Endodermal cell (in vitro differentiated cells): ENCODE measurements at regions not wholly inside any gene's neighbourhood (a gene's known extent, or its start where the extent isn't known, plus 50 kb on each side); places are given as distances from the start of the nearest gene placed in this dataset.

Experiments used
- DNase-seq: peaks from one replicate; pipeline ENCODE4 v3.0.0-alpha.2; 2017
- H3K27ac ChIP-seq: 2 replicates; pipeline ENCODE4 v1.5.1; 2013; ENCODE audit warnings: mild to moderate bottlenecking, low read depth, low read length, moderate library complexity
- H3K27me3 ChIP-seq: 2 replicates; pipeline ENCODE4 v1.6.1; 2013; ENCODE audit warnings: mild to moderate bottlenecking, low read length, moderate library complexity; ENCODE audit not compliant: insufficient read depth, control insufficient read depth, poor library complexity, severe bottlenecking
- H3K36me3 ChIP-seq: 2 replicates; pipeline ENCODE4 v1.7.0; 2013; ENCODE audit warnings: mild to moderate bottlenecking, low read length, moderate library complexity; ENCODE audit not compliant: control insufficient read depth, insufficient read depth
- H3K4me1 ChIP-seq: one replicate; pipeline ENCODE4 v1.7.0; 2013; ENCODE audit warnings: low read length; ENCODE audit not compliant: control insufficient read depth, insufficient read depth
- H3K4me3 ChIP-seq: 2 replicates; pipeline ENCODE4 v1.5.1; 2013; ENCODE audit warnings: mild to moderate bottlenecking, low read length, moderate library complexity
- H3K9ac ChIP-seq: 2 replicates; pipeline ENCODE4 v1.6.1; 2013; ENCODE audit warnings: mild to moderate bottlenecking, low read length, moderate library complexity; ENCODE audit not compliant: poor library complexity, severe bottlenecking; ENCODE audit errors: extremely low read depth
- H3K9me3 ChIP-seq: 2 replicates; pipeline ENCODE4 v1.6.1; 2013; ENCODE audit warnings: mild to moderate bottlenecking, low read length, moderate library complexity; ENCODE audit not compliant: control insufficient read depth
- H3K27ac Mint-ChIP-seq: 2 replicates; pipeline ENCODE4 v1.8.0; 2020; ENCODE audit warnings: mixed read lengths
- H3K27me3 Mint-ChIP-seq: 2 replicates; pipeline ENCODE4 v1.8.0; 2021; ENCODE audit warnings: mild to moderate bottlenecking, mixed read lengths; ENCODE audit not compliant: insufficient read depth
- H3K36me3 Mint-ChIP-seq: 2 replicates; pipeline ENCODE4 v1.8.0; 2020; ENCODE audit warnings: low read depth, mixed read lengths
- H3K4me1 Mint-ChIP-seq: 2 replicates; pipeline ENCODE4 v1.8.0; 2020; ENCODE audit warnings: mixed read lengths
- H3K4me3 Mint-ChIP-seq: 2 replicates; pipeline ENCODE4 v1.8.0; 2020; ENCODE audit warnings: mild to moderate bottlenecking, moderate library complexity, mixed read lengths
- H3K9me3 Mint-ChIP-seq: 2 replicates; pipeline ENCODE4 v1.8.0; 2020; ENCODE audit warnings: mild to moderate bottlenecking, mixed read lengths
- CTCF ChIP-seq: fragments of 200-600 bp; sonication (generic); conservative IDR thresholded peaks from 2 replicates; pipeline ENCODE4 v1.5.0; 2021; ENCODE audit warnings: antibody characterized with exemption, mild to moderate bottlenecking
- WGBS, 2 experiments: methylation state at CpG; one replicate each; pipeline versions ENCODE4 v1.1.5 to v1.1.7; 2013; ENCODE audit warnings: missing lambda C conversion rate in 2 of 2, mixed read lengths in 1 of 2; ENCODE audit not compliant: insufficient coverage in 1 of 2, insufficient read length in 1 of 2; 5-methylcytosine and 5-hydroxymethylcytosine counted together

GRCh38 chr1:213657879-213658278 is 329.9 kb upstream of the PROX1 start:
- Histone ChIP-seq H3K36me3 (no peaks in the 10 kb centered on the region), H3K4me3 (peak overlapping the region; percentile 5), H3K27me3 (no peaks in the 10 kb centered on the region), H3K4me1 (peaks cover 4% of the 10 kb centered on the region), H3K9ac (no peak overlapping the region), H3K27ac (no peak overlapping the region), H3K9me3 (no peaks in the 10 kb centered on the region)
- no peak overlapping the region for H3K27ac Mint-ChIP-seq
- no peaks in the 10 kb centered on the region for H3K36me3 Mint-ChIP-seq
- no peak for TF ChIP-seq CTCF
- 93 to 100% methylated on average over 1 to 2 of the region's 2 CpGs for WGBS, 2 experiments
- DNase-seq: no peak
- no peak overlapping the region for H3K4me3 Mint-ChIP-seq
- H3K9me3 Mint-ChIP-seq: no peaks in the 10 kb centered on the region
- no peaks in the 10 kb centered on the region for H3K27me3 Mint-ChIP-seq
- peaks cover 6% of the 10 kb centered on the region for H3K4me1 Mint-ChIP-seq

- Histone ChIP-seq H3K4me1 (peaks cover 4% of the 10 kb centered on the region), H3K9ac (no peak overlapping the region), H3K27ac (no peak overlapping the region), H3K4me3 (peak overlapping the region; percentile 5), H3K9me3 (no peaks in the 10 kb centered on the region), H3K27me3 (no peaks in the 10 kb centered on the region), H3K36me3 (no peaks in the 10 kb centered on the region)
- no peaks in the 10 kb centered on the region for H3K36me3 Mint-ChIP-seq
- TF ChIP-seq CTCF: no peak
- H3K4me3 Mint-ChIP-seq: no peak overlapping the region
- no peak for DNase-seq
- no peaks in the 10 kb centered on the region for H3K27me3 Mint-ChIP-seq
- peaks cover 6% of the 10 kb centered on the region for H3K4me1 Mint-ChIP-seq
- WGBS, 2 experiments: 83 to 89% methylated on average over 2 of the region's 2 CpGs
- no peaks in the 10 kb centered on the region for H3K9me3 Mint-ChIP-seq
- H3K27ac Mint-ChIP-seq: no peak overlapping the region
These were observed 329.3 kb upstream of the PROX1 start for GRCh38 chr1:213658457-213658856.

GRCh38 chr1:213659580-213660547 is 327.9 kb upstream of the PROX1 start:
- no peak overlapping the region for H3K27ac Mint-ChIP-seq
- H3K4me3 Mint-ChIP-seq: no peak overlapping the region
- Histone ChIP-seq H3K4me3 (no peak overlapping the region), H3K27me3 (no peaks in the 10 kb centered on the region), H3K4me1 (peaks cover 4% of the 10 kb centered on the region), H3K9ac (no peak overlapping the region), H3K36me3 (no peaks in the 10 kb centered on the region), H3K27ac (no peak overlapping the region), H3K9me3 (no peaks in the 10 kb centered on the region)
- H3K36me3 Mint-ChIP-seq: no peaks in the 10 kb centered on the region
- no peak for TF ChIP-seq CTCF
- H3K4me1 Mint-ChIP-seq: peaks cover 6% of the 10 kb centered on the region
- 90 to 93% methylated on average over 5 to 7 of the region's 8 CpGs for WGBS, 2 experiments
- H3K27me3 Mint-ChIP-seq: no peaks in the 10 kb centered on the region
- no peaks in the 10 kb centered on the region for H3K9me3 Mint-ChIP-seq
- no peak for DNase-seq
